GM21737 (cell line): ENCODE measurements at regions not wholly inside any gene's neighbourhood (a gene's known extent, or its start where the extent isn't known, plus 50 kb on each side); places are given as distances from the start of the nearest gene placed in this dataset.
"Not testable (repeated sequence)": the region's sequence is repeated elsewhere in the genome, so short reads cannot be mapped to it uniquely, and the experiment has no call there.

Source experiments
- ATAC-seq: cut with Tn5 transposase; IDR thresholded peaks from one replicate; pipeline ENCODE4 v1.9.1; 2021; ENCODE audit warnings: mild to moderate bottlenecking, moderate library complexity; ENCODE audit not compliant: unreplicated experiment

DNA sequence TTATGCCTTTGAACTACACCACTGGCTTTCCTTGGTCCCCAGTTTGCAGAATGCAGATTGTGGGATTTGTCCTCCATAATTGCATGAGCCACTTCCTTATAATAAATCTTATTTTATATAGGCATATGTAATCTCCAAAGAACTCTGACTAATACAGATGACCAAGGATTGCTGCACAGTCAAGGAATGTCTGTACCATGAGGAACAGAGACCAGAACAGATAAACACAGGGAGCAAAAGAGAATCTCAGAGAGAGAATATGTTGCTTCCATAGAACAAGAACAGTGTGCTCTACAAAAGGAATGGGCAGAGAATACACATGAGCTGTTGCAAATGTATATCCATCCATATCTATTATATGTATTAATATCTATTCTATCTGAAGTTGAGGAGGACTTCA, 111.1 kb downstream of the ADRA2C start:
- ATAC-seq: no peak

DNA sequence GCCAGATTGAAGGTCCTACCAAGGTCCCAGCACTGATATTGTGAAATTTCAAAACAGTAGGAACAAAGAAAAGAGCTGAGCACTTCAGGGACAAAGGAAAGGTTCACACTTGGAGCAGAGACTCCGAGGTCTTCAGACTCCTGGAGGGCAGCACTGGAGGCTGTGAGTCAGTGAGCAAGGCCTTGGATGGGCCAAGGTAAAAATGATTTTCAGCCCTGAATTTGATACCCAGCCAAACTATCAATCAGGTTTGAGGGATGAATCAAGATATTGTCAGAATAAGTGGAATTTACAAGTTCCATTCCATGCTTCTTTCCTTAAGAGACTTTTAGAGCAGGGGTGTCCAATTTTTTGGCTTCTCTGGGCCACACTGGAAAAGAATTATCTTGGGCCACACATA, 111.7 kb downstream of the ADRA2C start:
- no peak for ATAC-seq

DNA sequence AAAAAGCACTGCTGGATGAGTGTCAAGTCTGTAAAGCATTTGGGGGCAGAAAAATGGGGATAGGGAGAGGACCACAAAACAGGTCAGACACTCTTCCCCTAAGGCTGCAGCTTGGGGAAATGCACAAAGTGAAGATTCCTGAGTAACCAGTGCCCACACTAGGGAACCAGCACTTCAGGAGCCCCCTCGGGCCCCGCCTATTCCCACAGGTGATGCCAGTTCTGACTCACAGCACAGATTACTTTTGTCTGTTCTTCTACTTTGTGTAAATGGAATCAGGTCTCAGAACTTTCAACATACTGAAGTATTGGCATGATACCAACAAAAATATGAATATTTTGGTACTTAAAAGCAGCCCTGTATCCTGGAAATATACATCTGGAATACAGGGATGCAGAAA, 112.5 kb downstream of the ADRA2C start:
- ATAC-seq: no peak

DNA sequence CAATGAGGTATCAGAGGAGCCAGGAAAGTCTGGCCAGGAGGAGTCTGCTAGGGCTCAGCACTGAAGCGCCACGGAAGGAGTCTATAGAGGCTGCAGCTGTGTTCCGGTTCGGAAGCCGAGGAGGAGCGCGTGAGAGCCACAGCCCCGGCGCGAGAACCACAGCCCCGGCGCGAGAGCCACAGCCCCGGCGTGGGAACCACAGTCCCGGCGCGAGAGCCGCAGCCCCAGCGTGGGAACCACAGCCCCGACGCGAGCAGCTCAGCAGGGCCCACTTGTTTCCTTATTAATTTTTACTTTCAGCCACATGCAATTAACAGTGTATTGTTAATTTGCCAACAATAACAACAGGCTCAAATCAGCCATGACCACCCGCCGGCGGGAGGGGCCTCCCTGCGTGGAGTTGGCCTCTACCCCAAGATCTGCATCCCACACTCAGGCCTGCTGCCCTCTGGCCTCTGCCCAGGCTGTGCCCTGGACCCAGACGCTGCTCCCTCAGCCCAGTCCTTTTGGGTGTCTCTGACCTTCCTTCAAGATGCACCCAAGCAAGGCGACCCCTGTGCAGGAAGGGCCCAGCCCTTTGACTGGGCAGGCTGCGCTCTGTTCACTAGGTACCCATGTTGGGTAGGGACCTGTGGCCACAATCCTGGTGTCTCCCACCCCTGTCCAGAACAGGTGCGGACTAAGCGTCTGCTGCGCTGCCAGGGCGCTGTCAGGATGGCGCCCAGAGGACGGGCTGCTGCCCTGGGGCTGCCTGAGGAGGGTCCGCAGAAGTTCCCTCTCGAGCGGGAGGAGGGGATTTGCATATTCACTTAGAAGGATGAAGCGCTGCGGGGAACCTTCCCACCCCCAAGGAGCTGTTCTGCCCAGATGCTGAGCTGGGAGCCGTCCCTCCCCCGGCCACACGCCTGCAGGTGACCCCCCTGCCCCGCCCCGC, 113.8 kb downstream of the ADRA2C start:
- no peak for ATAC-seq

DNA sequence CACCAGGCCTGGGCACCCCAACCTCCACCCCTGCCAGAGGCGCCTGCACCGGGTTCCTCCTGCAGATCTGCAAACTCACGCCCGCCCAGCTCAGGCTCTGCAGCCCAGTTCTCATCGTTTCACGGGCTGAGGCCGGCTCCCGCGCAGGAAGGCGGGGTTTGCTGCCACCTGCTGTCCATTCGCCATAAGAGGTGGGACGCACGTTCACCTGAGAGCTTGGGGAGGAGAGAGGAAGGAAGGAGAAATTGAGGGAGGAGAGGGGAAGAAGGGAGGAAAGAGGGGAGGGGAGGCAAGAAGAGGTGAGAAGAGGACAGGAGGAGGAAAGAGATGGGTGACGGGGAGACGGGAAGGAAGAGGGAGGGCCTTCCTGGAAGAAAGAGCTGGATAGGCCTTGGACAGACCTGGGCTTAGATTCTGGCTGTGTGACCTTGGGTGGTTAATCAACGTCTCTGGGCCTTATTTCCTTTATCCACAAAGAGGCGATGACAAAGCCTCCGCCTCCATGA, 114.5 kb downstream of the ADRA2C start:
- no peak for ATAC-seq

DNA sequence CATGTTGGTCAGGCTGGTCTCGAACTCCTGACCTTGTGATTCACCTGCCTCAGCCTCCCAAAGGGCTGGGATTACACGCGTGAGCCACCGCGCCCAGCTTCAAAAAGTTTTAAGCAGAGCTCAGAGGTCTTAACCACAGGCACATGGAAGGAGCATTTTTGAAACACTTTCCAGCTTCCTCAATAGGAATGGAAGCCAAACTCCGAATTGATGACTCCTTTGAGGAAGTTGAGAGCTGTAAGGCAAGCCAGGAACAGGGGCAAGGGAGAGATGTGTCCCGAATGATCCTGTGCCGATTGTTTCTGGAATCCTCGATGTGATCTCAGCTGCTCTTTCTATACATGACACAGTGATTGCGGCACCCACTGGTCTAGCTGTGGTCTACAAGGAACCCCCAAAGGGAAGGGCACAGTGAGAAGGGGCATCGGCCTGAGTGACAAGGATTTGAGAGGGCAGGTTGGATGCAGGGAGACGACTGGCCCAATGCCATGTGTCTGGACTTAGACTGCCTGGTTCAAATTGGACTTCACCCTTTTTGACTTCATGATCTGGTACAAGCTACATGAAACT, 116.2 kb downstream of the ADRA2C start:
- ATAC-seq: not testable (repeated sequence)

DNA sequence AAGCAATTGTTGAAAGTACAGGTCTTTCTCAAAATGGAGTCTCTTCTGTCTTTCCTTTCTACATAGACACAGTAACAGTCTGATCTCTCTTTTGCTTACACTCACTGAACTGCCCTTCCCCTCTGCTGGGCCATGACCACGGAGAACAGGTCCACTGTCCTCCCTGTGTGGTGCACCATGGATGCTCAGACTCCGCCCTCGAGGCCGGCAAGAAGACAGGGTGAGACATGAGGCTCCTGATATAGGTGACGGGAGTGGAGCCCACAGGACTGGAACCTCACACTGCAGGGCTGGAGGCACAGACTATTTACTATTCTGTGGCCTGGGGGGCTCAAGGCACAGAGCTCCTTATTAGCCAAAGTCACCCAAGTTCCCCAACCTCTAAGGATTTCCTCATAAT, 118.1 kb downstream of the ADRA2C start:
- ATAC-seq: not testable (repeated sequence)

DNA sequence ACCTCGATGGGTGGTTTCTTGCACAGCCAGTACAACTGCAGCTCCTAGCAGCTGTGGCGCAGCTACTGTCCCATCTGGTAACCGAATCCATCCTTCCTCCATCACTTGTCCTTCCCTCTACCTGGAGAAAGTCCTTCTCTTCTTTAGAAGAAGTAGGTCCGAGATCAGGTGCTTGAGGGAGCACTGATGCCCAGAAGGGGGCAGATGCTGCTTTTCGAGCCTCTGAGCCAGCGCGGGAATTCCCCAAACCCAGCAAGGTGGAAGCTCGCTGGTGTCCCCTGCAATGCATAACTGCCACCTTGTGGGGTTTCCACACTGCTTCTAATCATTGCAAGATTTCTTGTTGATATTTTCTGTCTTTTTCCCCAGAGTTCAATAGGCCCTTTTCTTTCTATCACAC, 127.4 kb downstream of the ADRA2C start:
- ATAC-seq: not testable (repeated sequence)

DNA sequence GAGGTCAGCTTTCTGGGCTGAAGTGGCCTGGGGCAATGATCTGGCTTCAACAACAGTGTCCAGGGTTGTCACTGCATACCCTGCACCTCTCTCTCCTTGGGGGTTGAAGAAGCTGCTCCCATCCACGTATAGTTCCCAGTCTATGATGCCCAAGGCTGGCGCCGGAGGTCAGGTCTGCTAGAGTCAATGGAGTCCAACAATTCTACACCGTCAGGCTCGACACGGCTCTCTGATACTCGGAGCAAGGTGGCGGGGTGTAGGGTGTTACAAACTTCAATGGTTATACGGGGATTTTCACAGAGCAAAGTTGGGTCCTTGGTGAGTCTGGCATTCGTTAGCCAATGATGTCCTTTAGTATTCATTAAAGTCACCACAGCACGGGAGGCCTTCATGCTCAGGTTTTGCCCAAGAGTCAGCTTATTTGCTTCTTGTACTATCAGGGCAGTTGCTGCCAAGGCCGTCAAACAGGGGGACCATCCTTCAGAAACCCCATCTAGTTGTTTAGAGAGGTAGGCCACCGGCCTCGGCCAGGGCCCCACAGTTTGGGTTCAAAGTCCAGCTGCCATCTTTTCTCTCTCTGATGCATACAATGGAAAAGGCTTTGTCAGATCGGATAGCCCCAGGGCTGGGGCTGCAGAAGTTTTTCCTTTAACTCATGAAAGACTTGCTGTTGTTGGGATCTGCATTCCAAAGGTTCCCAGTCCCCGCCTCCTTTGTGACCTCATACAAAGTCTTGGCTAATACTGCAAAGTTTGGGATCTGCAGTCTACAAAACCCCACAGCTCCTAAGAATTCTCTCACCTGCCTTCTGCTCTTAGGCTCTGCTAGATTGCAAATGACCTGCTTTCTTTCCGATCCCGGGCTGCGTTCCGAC, 128.1 kb downstream of the ADRA2C start:
- ATAC-seq: not testable (repeated sequence)

DNA sequence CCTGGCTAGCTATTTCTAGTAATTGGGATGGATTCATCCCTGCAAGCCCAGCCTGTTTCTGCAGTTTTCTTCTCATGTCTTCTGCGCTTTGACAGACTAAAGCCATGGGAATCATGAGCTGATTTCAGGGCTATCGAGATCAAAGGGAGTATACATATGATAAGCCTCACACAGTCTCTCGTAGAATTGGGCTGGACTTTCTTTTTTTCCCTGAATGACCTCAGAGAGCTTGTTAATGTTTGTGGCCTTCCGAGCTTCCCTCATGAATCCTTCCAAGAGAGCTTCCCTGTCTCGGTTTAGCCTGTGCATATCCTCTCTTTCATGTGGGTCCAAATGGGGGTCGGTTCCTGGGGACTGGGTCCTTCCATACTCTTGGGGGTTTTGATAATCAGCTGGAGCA, 130.3 kb downstream of the ADRA2C start:
- no peak for ATAC-seq

DNA sequence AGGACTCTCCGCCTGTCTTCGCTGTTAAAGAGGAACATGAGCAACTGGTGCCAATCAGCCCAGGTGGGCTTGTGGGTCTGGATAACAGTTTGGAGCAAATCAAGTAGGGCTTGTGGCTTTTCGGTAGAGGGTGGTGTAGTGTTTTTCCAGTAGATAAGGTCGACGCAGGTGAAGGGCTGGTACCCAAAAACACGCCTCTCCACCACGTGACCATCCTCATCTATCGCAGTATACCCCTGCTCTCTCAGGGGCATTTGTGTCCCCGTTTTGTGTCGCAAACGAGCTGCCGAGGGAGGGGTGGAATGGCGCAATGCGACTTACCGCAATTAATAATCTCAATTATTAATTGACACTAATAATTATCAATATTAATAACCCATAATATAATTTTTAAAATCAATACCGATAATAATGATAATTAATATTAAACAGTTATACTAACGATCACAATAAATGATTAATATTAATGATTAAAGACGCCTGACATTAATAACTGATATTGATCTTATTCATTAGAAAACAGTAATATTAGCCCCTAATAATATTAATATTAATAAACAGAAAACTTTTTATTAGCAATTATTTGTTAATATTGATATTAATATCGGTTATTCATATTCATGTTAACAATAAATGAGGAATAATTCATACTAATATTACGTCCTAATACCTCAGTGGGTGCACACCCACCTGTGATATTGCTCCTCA, 130.8 kb downstream of the ADRA2C start:
- not testable (repeated sequence) for ATAC-seq

DNA sequence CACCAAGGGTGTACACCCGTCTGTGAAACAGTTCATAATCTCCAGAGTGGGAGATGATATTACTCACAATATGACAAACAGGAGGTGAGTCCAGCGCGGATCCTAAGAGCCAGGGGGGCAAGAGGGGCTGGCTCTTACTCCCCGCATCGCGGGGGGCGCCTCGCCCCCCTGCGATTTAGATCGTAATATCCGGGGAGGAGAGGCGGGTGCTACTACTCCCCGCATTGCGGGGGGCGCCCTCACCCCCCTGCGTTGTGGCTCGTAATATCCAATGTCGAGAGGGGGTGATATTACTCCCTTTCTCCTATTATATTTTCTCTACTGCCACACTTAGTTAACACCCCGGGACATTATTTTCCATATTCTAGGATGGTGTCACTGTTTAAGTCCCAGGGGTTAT, 131.9 kb downstream of the ADRA2C start:
- no peak for ATAC-seq

DNA sequence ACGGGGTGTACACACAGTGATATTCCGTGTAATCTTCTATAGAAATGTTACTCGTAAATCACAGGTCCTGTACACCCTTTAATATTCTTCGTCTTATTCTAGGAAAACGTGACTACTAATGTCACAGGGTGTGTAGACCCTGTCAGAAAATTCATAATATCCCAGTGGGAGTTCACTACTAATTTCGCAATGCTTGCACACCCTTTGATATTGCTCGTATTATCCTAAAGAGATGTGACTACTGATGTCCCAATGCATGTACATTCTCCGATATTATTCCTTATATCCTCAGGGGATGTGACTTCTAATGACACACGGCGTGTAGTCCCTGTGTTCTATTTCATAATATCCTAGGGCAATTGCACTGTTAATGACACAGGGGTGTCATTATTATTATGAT, 132.7 kb downstream of the ADRA2C start:
- ATAC-seq: not testable (repeated sequence)

DNA sequence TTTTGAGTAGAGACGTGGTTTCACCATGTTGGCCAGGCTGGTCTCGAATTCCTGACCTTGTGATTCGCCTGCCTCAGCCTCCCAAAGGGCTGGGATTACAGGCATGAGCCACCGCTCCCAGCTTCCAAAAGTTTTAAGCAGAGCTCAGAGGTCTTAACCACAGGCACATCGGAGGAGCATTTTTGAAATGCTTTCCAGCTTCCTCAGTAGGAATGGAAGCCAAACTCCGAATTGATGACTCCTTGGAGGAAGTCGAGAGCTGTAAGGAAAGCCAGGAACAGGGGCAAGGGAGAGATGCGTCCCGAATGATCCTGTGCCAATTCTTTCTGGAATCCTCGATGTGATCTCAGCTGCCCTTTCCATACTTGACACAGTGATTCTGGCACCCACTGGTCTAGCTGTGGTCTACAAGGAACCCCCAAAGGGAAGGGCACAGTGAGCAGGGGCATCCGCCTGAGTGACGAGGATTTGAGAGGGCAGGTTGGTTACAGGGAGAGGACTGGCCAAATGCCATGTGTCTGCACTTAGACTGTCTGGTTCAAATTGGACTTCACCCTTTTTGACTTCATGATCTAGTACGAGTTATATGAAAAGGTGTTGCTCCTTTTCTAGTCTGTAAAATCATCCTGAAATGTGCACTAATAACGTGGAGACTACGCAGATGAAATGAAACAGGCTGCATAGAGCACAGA, 138.2 kb downstream of the ADRA2C start:
- not testable (repeated sequence) for ATAC-seq

DNA sequence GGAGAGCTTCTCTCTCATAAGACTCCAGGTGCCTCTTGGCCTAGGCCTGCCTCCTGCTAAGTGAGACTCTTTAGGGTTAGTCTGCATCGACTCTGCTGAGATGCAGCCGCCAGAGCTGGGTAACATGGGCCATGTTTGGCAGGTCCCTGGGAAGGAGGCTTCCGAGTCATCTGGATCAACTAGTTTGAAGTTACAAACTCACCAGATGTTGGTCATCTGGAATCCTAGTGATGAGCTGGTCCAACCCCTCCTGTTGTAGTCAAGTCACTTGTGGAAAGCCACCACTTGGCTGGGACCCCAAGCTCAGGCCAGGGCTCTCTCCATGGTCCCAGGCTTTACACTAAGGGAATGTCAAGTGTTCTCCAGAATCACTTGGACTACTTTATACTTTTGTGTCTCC, 143.4 kb downstream of the ADRA2C start:
- ATAC-seq: not testable (repeated sequence)

DNA sequence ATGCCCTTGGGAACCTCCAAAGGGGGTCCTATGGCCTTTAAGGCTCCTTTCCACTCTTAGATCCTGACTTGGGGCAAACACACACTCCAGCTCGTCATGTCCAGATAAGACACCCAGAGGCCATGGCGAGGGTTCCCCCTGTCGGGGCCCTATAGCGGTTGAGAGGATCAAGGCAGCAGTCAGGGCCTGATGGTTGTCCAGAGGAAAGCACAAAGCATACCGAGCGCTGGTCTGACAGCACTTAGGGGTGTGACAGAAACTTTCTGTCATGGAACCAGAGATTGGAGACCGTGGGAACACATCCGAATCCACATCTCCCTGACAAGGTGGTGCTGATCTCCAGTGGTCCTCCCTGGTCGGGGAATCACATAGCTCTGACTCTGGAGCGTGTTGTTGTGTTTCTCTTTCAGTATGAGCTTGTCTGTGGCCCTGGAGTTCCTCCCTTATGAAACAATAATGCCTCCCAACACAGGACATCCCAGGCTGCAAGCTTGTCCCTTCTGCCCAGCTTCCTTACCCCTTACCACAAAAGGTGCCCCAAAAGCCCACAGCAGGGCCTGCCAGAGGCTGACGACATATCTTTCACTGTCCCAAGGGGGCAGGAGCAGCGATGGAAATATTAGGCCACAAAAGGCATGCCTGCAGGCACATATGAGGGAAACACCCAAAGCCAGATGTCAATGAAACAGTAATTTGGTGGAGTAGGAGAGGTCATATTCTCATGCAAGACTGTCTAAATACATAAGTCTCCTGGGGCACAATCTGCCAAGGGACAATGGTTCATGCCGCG, 144.2 kb downstream of the ADRA2C start:
- not testable (repeated sequence) for ATAC-seq

DNA sequence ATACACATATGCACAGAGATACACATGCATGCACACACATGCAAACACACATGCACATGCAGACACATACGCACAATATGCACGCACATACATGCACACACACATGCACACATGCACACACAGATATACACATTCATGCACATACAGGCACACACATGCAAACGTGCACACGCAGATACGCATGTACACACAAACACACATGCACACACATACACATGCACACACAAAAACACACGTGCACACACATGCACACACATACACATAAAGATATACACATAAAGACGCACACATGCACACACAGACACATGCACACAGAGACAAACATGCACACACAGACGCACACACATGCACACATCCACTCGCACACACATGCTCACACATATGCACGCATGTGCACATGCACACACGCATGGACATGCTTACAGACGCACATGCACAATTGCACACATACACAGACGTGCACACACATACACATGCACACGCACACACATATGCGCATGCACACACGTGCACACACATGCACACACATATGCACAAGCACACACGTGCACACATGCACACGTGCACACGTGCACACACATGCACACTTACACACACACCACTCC, 145.2 kb downstream of the ADRA2C start:
- ATAC-seq: no peak

DNA sequence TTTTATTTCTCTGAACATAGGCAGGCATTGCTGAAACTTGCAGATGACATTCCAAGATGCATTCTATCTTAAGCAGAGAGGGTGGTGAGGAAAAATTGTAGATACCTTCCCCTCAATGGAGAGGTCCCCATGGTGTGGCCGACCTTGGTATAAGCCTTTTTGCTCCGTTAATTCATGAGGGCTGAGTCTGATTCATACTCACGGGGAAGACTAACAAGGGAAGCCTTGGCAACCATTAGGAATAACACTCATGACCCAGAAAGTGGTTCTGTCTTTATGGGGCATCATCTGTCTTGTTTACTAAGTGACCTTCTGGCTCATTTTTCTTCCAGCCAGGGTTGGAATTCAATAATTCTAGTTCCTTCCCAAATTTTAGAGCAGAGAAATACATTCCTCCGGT, 148.3 kb downstream of the ADRA2C start:
- ATAC-seq: not testable (repeated sequence)

DNA sequence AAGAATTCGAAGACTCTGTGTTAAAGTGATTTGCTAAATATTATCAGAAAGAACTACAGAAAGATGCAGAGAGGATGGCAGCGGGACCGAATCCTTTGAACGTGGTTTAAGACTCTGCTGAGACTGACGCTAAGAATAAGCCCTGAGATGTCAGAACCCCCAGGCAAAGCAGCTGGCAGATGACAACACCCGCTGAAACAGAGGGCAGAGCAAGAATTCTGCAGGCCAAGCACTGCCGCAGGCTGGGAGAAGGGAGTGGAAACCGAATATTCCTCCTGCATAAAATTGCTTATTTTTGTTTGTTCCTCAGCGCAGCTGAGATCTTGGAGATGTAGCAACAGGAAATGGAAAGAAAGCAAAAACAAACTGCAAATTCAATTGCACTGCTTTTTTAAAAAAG, 153.3 kb downstream of the ADRA2C start:
- not testable (repeated sequence) for ATAC-seq
